ENCODE measurements at regions not wholly inside any gene's neighbourhood (a gene's known extent, or its start where the extent isn't known, plus 50 kb on each side); places are given as distances from the start of the nearest gene placed in this dataset.

GRCh38 chr18:1240701-1241100 is 336.0 kb downstream of the ADCYAP1 start:
- 68 to 70% (median 70%) methylated on average over 4 of the region's 4 CpGs for WGBS, 3 donors
- H3K4me3 ChIP-seq, result no peak overlapping the region
- DNase-seq (no peak), ATAC-seq (no peak)
- no peaks in the 10 kb centered on the region for H3K36me3 ChIP-seq (ENCODE audit: insufficient read depth in 1 of 2, low read depth in 1 of 2)
- TF ChIP-seq CTCF (IDR thresholded peaks at IDR 0.05), result no peak
- H3K9me3 ChIP-seq, result no peaks in the 10 kb centered on the region
- H3K4me1 ChIP-seq, result no peaks in the 10 kb centered on the region
- H3K27me3 ChIP-seq (ENCODE audit: insufficient read depth in 3 of 3, low read length in 2 of 3), result no peaks in the 10 kb centered on the region
- intact Hi-C loops (cut with DNase I), result no loop called here
- no peak overlapping the region for H3K27ac ChIP-seq

- intact Hi-C loops (cut with DNase I), result no loop called here
- ATAC-seq, result no peak
- Histone ChIP-seq H3K27me3 (ENCODE audit: insufficient read depth in 3 of 3, low read length in 2 of 3) (no peaks in the 10 kb centered on the region), H3K9me3 (no peaks in the 10 kb centered on the region), H3K4me1 (no peaks in the 10 kb centered on the region), H3K27ac (no peak overlapping the region), H3K36me3 (ENCODE audit: insufficient read depth in 1 of 2, low read depth in 1 of 2) (no peaks in the 10 kb centered on the region), H3K4me3 (no peak overlapping the region)
- 70 to 75% (median 74%) methylated on average over 3 of the region's 3 CpGs for WGBS, 3 donors
- DNase-seq, result no peak
- no peak for TF ChIP-seq CTCF (IDR thresholded peaks at IDR 0.05)
These were observed 339.9 kb downstream of the ADCYAP1 start for GRCh38 chr18:1244397-1245122.

- DNase-seq (peak in 1 of 2 donors; percentile 23), ATAC-seq (no peak)
- WGBS, 3 donors, result 53 to 59% (median 59%) methylated on average over 9 of the region's 9 CpGs
- no peak overlapping the region for H3K27ac ChIP-seq
- H3K9me3 ChIP-seq, result no peaks in the 10 kb centered on the region
- no peaks in the 10 kb centered on the region for H3K27me3 ChIP-seq (ENCODE audit: insufficient read depth in 3 of 3, low read length in 2 of 3)
- TF ChIP-seq CTCF (IDR thresholded peaks at IDR 0.05), result no peak
- H3K36me3 ChIP-seq (ENCODE audit: insufficient read depth in 1 of 2, low read depth in 1 of 2), result no peaks in the 10 kb centered on the region
- H3K4me3 ChIP-seq, result no peak overlapping the region
- intact Hi-C loops (cut with DNase I), result no loop called here
- no peaks in the 10 kb centered on the region for H3K4me1 ChIP-seq
These were observed 342.2 kb downstream of the ADCYAP1 start for GRCh38 chr18:1246827-1247226.

- Histone ChIP-seq H3K27ac (no peak overlapping the region), H3K27me3 (ENCODE audit: insufficient read depth in 3 of 3, low read length in 2 of 3) (no peaks in the 10 kb centered on the region), H3K36me3 (ENCODE audit: insufficient read depth in 1 of 2, low read depth in 1 of 2) (no peaks in the 10 kb centered on the region), H3K4me3 (no peak overlapping the region), H3K9me3 (no peaks in the 10 kb centered on the region), H3K4me1 (no peaks in the 10 kb centered on the region)
- no peak for DNase-seq
- no peak for ATAC-seq
- intact Hi-C loops (cut with DNase I), result loop anchor here in 1 of 2 donors (5.0 kb wide), 1 partner anchor 50 kb away; no protein-coding TSS in a partner anchor
- no peak for TF ChIP-seq CTCF (IDR thresholded peaks at IDR 0.05)
- WGBS, 3 donors, result 46 to 58% (median 50%) methylated on average over 1 of the region's 1 CpG
These were observed 347.9 kb downstream of the ADCYAP1 start for GRCh38 chr18:1252534-1252933.

- Histone ChIP-seq H3K27ac (no peak overlapping the region), H3K9me3 (no peaks in the 10 kb centered on the region), H3K27me3 (ENCODE audit: insufficient read depth in 3 of 3, low read length in 2 of 3) (no peaks in the 10 kb centered on the region), H3K36me3 (ENCODE audit: insufficient read depth in 1 of 2, low read depth in 1 of 2) (no peaks in the 10 kb centered on the region), H3K4me1 (no peaks in the 10 kb centered on the region), H3K4me3 (no peak overlapping the region)
- intact Hi-C loops (cut with DNase I), result loop anchor here in 1 of 2 donors (5.0 kb wide), 1 partner anchor 51 kb away; no protein-coding TSS in a partner anchor
- ATAC-seq (no peak), DNase-seq (no peak)
- WGBS, 3 donors, result 14 to 20% (median 19%) methylated on average over 1 of the region's 1 CpG
- no peak for TF ChIP-seq CTCF (IDR thresholded peaks at IDR 0.05)
These were observed 348.3 kb downstream of the ADCYAP1 start for GRCh38 chr18:1252936-1253335.
